ENCODE measurements at regions not wholly inside any gene's neighbourhood (a gene's known extent, or its start where the extent isn't known, plus 50 kb on each side); places are given as distances from the start of the nearest gene placed in this dataset.

DNA sequence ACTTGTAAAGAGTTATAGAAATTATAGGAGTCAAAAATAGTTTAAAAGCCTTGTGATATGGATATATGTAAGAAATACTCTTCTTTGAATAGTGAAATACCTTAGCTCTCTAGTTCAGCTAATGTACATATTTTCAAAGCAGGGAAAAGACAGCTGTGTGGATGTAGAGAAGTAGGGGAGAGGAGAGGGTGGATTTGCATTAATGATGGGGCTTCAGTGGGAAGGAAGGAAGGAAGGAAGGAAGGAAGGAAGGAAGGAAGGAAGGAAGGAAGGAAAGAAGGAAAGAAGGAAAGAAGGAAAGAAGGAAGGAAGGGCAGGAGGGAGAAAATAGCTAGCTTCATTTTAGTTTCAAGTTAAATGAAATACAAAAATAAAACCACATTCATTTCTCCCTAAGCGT lies 62.4 kb upstream of the RGS1 start:
- Histone ChIP-seq H3K79me2 (replicated peaks; ENCODE audit: insufficient read depth, low read length) (no peaks in the 10 kb centered on the region), H3K4me2 (ENCODE audit: low read length) (no peak overlapping the region), H2AFZ (ENCODE audit: low read depth, low read length) (no peak overlapping the region), H3K9ac (ENCODE audit: low read length) (no peak overlapping the region), H3F3A (ENCODE audit: insufficient read depth, low read length, poor library complexity, severe bottlenecking) (no peaks in the 10 kb centered on the region), H3K36me3 (ENCODE audit: insufficient read depth, low read length) (no peaks in the 10 kb centered on the region), H3K4me3 (ENCODE audit: low read length) (no peak overlapping the region), H3K9me3 (ENCODE audit: low read length) (no peaks in the 10 kb centered on the region), H3K9me2 (ENCODE audit: insufficient read depth, low read length) (no peaks in the 10 kb centered on the region), H3K27me3 (ENCODE audit: insufficient read depth, low read depth, low read length) (no peaks in the 10 kb centered on the region), H3K27ac (ENCODE audit: low read length) (no peak overlapping the region), H4K20me1 (ENCODE audit: insufficient read depth) (no peaks in the 10 kb centered on the region)
- no peak for TF ChIP-seq SMC3 (conservative IDR thresholded peaks at IDR 0.05; ENCODE audit: poor library complexity)
- TF ChIP-seq EZH2 (IDR thresholded peaks at IDR 0.05; ENCODE audit: borderline replicate concordance, insufficient read depth, low read length, poor library complexity, severe bottlenecking): no peak
- no peak for TF ChIP-seq TAF1 (IDR thresholded peaks at IDR 0.05; ENCODE audit: low read depth)
- no peak for TF ChIP-seq POLR2AphosphoS5 (IDR thresholded peaks at IDR 0.05)
- TF ChIP-seq CTCF (IDR thresholded peaks at IDR 0.05; ENCODE audit: poor library complexity, severe bottlenecking): no peak
- no peak for TF ChIP-seq RAD21 (conservative IDR thresholded peaks at IDR 0.05)
- no peak for TF ChIP-seq EP300 (conservative IDR thresholded peaks at IDR 0.05; ENCODE audit: poor library complexity, severe bottlenecking)
- no peak for TF ChIP-seq MXI1 (conservative IDR thresholded peaks at IDR 0.05; ENCODE audit: poor library complexity, severe bottlenecking)

DNA sequence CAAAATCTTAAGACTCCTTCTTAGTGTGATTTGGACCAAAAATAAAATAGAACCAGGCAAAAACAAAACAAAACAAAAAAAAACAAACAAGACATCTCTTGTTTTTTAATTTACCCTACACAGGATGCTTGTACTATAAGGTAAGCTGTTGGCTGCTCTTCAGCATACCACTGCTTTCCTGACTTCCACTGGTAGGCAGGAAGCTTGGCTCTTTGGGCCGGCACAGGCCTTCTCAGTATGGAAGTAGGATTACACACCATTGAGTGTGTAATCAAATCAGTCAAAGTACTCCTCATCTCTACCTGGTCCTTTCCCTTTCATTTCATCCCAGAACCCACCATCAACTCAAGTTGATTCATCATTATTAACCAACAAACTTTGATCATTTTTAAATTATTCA lies 61.9 kb upstream of the RGS1 start:
- H3K27ac ChIP-seq (ENCODE audit: low read length): no peak overlapping the region
- H3K36me3 ChIP-seq (ENCODE audit: insufficient read depth, low read length): no peaks in the 10 kb centered on the region
- no peak overlapping the region for H3K4me2 ChIP-seq (ENCODE audit: low read length)
- H3K9ac ChIP-seq (ENCODE audit: low read length): no peak overlapping the region
- no peaks in the 10 kb centered on the region for H4K20me1 ChIP-seq (ENCODE audit: insufficient read depth)
- no peak for TF ChIP-seq EZH2 (IDR thresholded peaks at IDR 0.05; ENCODE audit: borderline replicate concordance, insufficient read depth, low read length, poor library complexity, severe bottlenecking)
- TF ChIP-seq, protein P1, sequence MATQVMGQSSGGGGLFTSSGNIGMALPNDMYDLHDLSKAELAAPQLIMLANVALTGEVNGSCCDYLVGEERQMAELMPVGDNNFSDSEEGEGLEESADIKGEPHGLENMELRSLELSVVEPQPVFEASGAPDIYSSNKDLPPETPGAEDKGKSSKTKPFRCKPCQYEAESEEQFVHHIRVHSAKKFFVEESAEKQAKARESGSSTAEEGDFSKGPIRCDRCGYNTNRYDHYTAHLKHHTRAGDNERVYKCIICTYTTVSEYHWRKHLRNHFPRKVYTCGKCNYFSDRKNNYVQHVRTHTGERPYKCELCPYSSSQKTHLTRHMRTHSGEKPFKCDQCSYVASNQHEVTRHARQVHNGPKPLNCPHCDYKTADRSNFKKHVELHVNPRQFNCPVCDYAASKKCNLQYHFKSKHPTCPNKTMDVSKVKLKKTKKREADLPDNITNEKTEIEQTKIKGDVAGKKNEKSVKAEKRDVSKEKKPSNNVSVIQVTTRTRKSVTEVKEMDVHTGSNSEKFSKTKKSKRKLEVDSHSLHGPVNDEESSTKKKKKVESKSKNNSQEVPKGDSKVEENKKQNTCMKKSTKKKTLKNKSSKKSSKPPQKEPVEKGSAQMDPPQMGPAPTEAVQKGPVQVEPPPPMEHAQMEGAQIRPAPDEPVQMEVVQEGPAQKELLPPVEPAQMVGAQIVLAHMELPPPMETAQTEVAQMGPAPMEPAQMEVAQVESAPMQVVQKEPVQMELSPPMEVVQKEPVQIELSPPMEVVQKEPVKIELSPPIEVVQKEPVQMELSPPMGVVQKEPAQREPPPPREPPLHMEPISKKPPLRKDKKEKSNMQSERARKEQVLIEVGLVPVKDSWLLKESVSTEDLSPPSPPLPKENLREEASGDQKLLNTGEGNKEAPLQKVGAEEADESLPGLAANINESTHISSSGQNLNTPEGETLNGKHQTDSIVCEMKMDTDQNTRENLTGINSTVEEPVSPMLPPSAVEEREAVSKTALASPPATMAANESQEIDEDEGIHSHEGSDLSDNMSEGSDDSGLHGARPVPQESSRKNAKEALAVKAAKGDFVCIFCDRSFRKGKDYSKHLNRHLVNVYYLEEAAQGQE (IDR thresholded peaks at IDR 0.05; ENCODE audit: borderline replicate concordance): no peak
- no peak for TF ChIP-seq MXI1 (conservative IDR thresholded peaks at IDR 0.05; ENCODE audit: poor library complexity, severe bottlenecking)
- no peak for TF ChIP-seq POLR2AphosphoS5 (IDR thresholded peaks at IDR 0.05)
- no peak for TF ChIP-seq TAF1 (IDR thresholded peaks at IDR 0.05; ENCODE audit: low read depth)
- no peak for TF ChIP-seq EP300 (conservative IDR thresholded peaks at IDR 0.05; ENCODE audit: poor library complexity, severe bottlenecking)
- no peak for TF ChIP-seq RAD21 (conservative IDR thresholded peaks at IDR 0.05)
- no peak for TF ChIP-seq CTCF (IDR thresholded peaks at IDR 0.05; ENCODE audit: poor library complexity, severe bottlenecking)
- TF ChIP-seq SMC3 (conservative IDR thresholded peaks at IDR 0.05; ENCODE audit: poor library complexity): no peak
- H3F3A ChIP-seq (ENCODE audit: insufficient read depth, low read length, poor library complexity, severe bottlenecking): no peaks in the 10 kb centered on the region
- no peaks in the 10 kb centered on the region for H3K9me3 ChIP-seq (ENCODE audit: low read length)
- H3K9me2 ChIP-seq (ENCODE audit: insufficient read depth, low read length): no peaks in the 10 kb centered on the region
- H3K27me3 ChIP-seq (ENCODE audit: insufficient read depth, low read depth, low read length): no peaks in the 10 kb centered on the region
- no peaks in the 10 kb centered on the region for H3K79me2 ChIP-seq (replicated peaks; ENCODE audit: insufficient read depth, low read length)
- no peak overlapping the region for H3K4me3 ChIP-seq (ENCODE audit: low read length)
- no peak overlapping the region for H2AFZ ChIP-seq (ENCODE audit: low read depth, low read length)
